ENCODE measurements at regions not wholly inside any gene's neighbourhood (a gene's known extent, or its start where the extent isn't known, plus 50 kb on each side); places are given as distances from the start of the nearest gene placed in this dataset.
"Not testable (repeated sequence)": the region's sequence is repeated elsewhere in the genome, so short reads cannot be mapped to it uniquely, and the experiment has no call there.

- Histone ChIP-seq H3K27me3 (no peaks in the 10 kb centered on the region), H3K4me3 (no peak overlapping the region), H3K36me3 (ENCODE audit: low read depth, missing control alignments) (no peaks in the 10 kb centered on the region), H3K27ac (no peak overlapping the region), H3K4me1 (no peaks in the 10 kb centered on the region), H3K9me3 (no peaks in the 10 kb centered on the region)
- TF ChIP-seq CTCF (IDR thresholded peaks at IDR 0.05) (no peak), POLR2A (IDR thresholded peaks at IDR 0.05) (no peak)
- DNase-seq: no peak
- intact Hi-C loops (cut with DNase I; ENCODE audit: low total_unique reads): no loop called here
- whole genome bisulfite sequencing, 2 donors: 61 to 62% methylated on average over 1 of the region's 1 CpG
Observed at GRCh38 chr1:104125266-104125665, 375.6 kb downstream of the AMY1C start.

- no peak for DNase-seq
- no peaks in the 10 kb centered on the region for H3K27me3 ChIP-seq
- H3K27ac ChIP-seq: no peak overlapping the region
- H3K9me3 ChIP-seq: no peaks in the 10 kb centered on the region
- TF ChIP-seq POLR2A (IDR thresholded peaks at IDR 0.05) (no peak), CTCF (IDR thresholded peaks at IDR 0.05) (no peak)
- H3K4me3 ChIP-seq: no peak overlapping the region
- no peaks in the 10 kb centered on the region for H3K36me3 ChIP-seq (ENCODE audit: low read depth, missing control alignments)
- H3K4me1 ChIP-seq: no peaks in the 10 kb centered on the region
- intact Hi-C loops (cut with DNase I; ENCODE audit: low total_unique reads): no loop called here
- 64 to 70% methylated on average over 5 of the region's 5 CpGs for WGBS, 2 donors
Observed at GRCh38 chr1:104125970-104126369, 376.3 kb downstream of the AMY1C start.

- Histone ChIP-seq H3K27ac (no peak overlapping the region), H3K36me3 (ENCODE audit: low read depth, missing control alignments) (no peaks in the 10 kb centered on the region), H3K9me3 (no peaks in the 10 kb centered on the region), H3K4me3 (no peak overlapping the region), H3K27me3 (no peaks in the 10 kb centered on the region), H3K4me1 (no peaks in the 10 kb centered on the region)
- intact Hi-C loops (cut with DNase I; ENCODE audit: low total_unique reads): no loop called here
- TF ChIP-seq CTCF (IDR thresholded peaks at IDR 0.05) (peak in 2 of 3 experiments; percentile 4 to 24), POLR2A (IDR thresholded peaks at IDR 0.05) (no peak)
- DNase-seq: peak; percentile 18
Observed at GRCh38 chr1:104132382-104132973, 382.8 kb downstream of the AMY1C start.

GRCh38 chr1:104135036-104135435 lies 385.3 kb downstream of the AMY1C start:
- H3K27me3 ChIP-seq; H3K27ac ChIP-seq; H3K4me3 ChIP-seq; H3K9me3 ChIP-seq; intact Hi-C loops (cut with DNase I; ENCODE audit: low total_unique reads); H3K36me3 ChIP-seq (ENCODE audit: low read depth, missing control alignments); H3K4me1 ChIP-seq; DNase-seq: not testable (repeated sequence)
- WGBS, 2 donors: 62 to 71% methylated on average over 6 of the region's 6 CpGs

DNA sequence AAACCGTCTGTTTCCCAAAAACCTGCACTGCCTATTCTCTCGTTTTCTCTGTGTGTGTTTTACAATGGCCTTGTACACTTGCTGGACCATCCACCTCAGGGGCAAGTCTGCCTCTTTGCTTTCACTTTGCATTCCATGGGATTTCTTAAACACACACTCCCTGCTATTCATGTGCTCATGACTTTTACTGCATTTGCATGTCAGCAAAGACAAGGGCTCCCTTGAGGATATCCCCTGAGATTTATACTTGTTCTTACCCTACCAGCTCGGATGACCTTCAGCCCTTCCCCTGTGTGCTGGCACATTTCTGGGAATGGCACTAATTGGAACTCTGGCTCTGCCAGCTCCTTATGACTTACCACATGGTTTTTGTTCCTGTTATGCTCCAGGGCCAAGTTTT lies 386.9 kb downstream of the AMY1C start:
- WGBS, 2 donors: 71 to 73% methylated on average over 3 of the region's 3 CpGs
- no peak overlapping the region for H3K27ac ChIP-seq
- H3K4me3 ChIP-seq: no peak overlapping the region
- H3K9me3 ChIP-seq: no peaks in the 10 kb centered on the region
- DNase-seq: no peak
- intact Hi-C loops (cut with DNase I; ENCODE audit: low total_unique reads): no loop called here
- H3K4me1 ChIP-seq: no peaks in the 10 kb centered on the region
- no peaks in the 10 kb centered on the region for H3K36me3 ChIP-seq (ENCODE audit: low read depth, missing control alignments)
- no peak for TF ChIP-seq CTCF (IDR thresholded peaks at IDR 0.05)
- TF ChIP-seq POLR2A (IDR thresholded peaks at IDR 0.05): no peak
- no peaks in the 10 kb centered on the region for H3K27me3 ChIP-seq

Measured in testis (tissue), 2 donors.